GM23338 (cell line): ENCODE measurements at regions not wholly inside any gene's neighbourhood (a gene's known extent, or its start where the extent isn't known, plus 50 kb on each side); places are given as distances from the start of the nearest gene placed in this dataset.

Experiments
- ATAC-seq: fragments of 200-7000 bp; cut with Tn5 transposase; 3 replicates; pipeline ENCODE4 v1.9.1; 2020
- DNase-seq: peaks from one replicate; pipeline ENCODE4 v3.0.0-alpha.2; 2015; ENCODE audit warnings: low spot score
- H2AFZ ChIP-seq: fragments of 200-600 bp; sonication (generic); 2 replicates; pipeline ENCODE4 v1.8.0; 2016; ENCODE audit warnings: antibody characterized with exemption, mild to moderate bottlenecking, moderate library complexity
- H3F3A ChIP-seq: fragments of 200-600 bp; sonication (generic); replicated peaks from 2 replicates; pipeline ENCODE4 v1.8.0; 2017; ENCODE audit warnings: antibody characterized with exemption, mixed run types, low read depth
- H3K27ac ChIP-seq: fragments of 200-600 bp; sonication (generic); 2 replicates; pipeline ENCODE4 v1.6.1; 2016; ENCODE audit warnings: low read depth
- H3K27me3 ChIP-seq: fragments of 200-600 bp; sonication (generic); 2 replicates; pipeline ENCODE4 v1.8.0; 2016; ENCODE audit warnings: mild to moderate bottlenecking, mixed run types, moderate library complexity; ENCODE audit not compliant: insufficient read depth
- H3K36me3 ChIP-seq: fragments of 200-600 bp; sonication (generic); 2 replicates; pipeline ENCODE4 v1.8.0; 2016; ENCODE audit warnings: mild to moderate bottlenecking; ENCODE audit not compliant: insufficient read depth
- H3K4me1 ChIP-seq: fragments of 200-600 bp; sonication (generic); 2 replicates; pipeline ENCODE4 v1.8.0; 2016; ENCODE audit warnings: mild to moderate bottlenecking, moderate library complexity; ENCODE audit not compliant: insufficient read depth
- H3K4me2 ChIP-seq: fragments of 200-600 bp; sonication (generic); 2 replicates; pipeline ENCODE4 v1.7.1; 2017; ENCODE audit warnings: mixed run types
- H3K4me3 ChIP-seq: fragments of 200-600 bp; sonication (generic); 2 replicates; pipeline ENCODE4 v1.6.1; 2016; ENCODE audit warnings: mixed run types
- H3K79me2 ChIP-seq: fragments of 200-600 bp; sonication (generic); replicated peaks from 2 replicates; pipeline ENCODE4 v1.8.0; 2017; ENCODE audit warnings: mild to moderate bottlenecking; ENCODE audit not compliant: insufficient read depth
- H3K9me2 ChIP-seq: fragments of 200-600 bp; sonication (generic); 2 replicates; pipeline ENCODE4 v1.8.0; 2017; ENCODE audit not compliant: insufficient read depth
- H4K20me1 ChIP-seq: fragments of 200-600 bp; sonication (generic); replicated peaks from 2 replicates; pipeline ENCODE4 v1.8.0; 2017; ENCODE audit warnings: mild to moderate bottlenecking; ENCODE audit not compliant: insufficient read depth
- H3K27ac Mint-ChIP-seq: 2 replicates; pipeline ENCODE4 v1.8.0; 2020; ENCODE audit warnings: inconsistent platforms, mild to moderate bottlenecking, moderate library complexity, mixed read lengths
- H3K27me3 Mint-ChIP-seq: 3 replicates; pipeline ENCODE4 v1.8.0; 2022; ENCODE audit warnings: low read depth, mild to moderate bottlenecking, moderate library complexity, mixed read lengths, inconsistent platforms; ENCODE audit not compliant: insufficient read depth, poor library complexity
- H3K36me3 Mint-ChIP-seq: 3 replicates; pipeline ENCODE4 v1.8.0; 2021; ENCODE audit warnings: low read depth, mild to moderate bottlenecking, inconsistent platforms, moderate library complexity, mixed read lengths
- H3K4me1 Mint-ChIP-seq: 3 replicates; pipeline ENCODE4 v1.8.0; 2020; ENCODE audit warnings: mild to moderate bottlenecking, inconsistent platforms, mixed read lengths
- H3K4me3 Mint-ChIP-seq: 3 replicates; pipeline ENCODE4 v1.8.0; 2021; ENCODE audit warnings: moderate library complexity, mild to moderate bottlenecking, inconsistent platforms, mixed read lengths
- H3K9me3 Mint-ChIP-seq: 3 replicates; pipeline ENCODE4 v1.8.0; 2020; ENCODE audit warnings: moderate library complexity, mild to moderate bottlenecking, inconsistent platforms, mixed read lengths
- EZH2 ChIP-seq: fragments of 200-600 bp; sonication (generic); IDR thresholded peaks from one replicate; pipeline ENCODE4 v1.8.0; 2017; ENCODE audit warnings: antibody characterized with exemption, mild to moderate bottlenecking, low read depth; ENCODE audit not compliant: unreplicated experiment
- REST ChIP-seq: IDR thresholded peaks from one replicate; pipeline ENCODE4 v1.6.1; 2018; ENCODE audit warnings: antibody characterized with exemption; ENCODE audit not compliant: unreplicated experiment
- STAT1 ChIP-seq: IDR thresholded peaks from one replicate; pipeline ENCODE4 v1.6.1; 2016; ENCODE audit warnings: antibody characterized with exemption; ENCODE audit not compliant: unreplicated experiment
- ZNF114 ChIP-seq: fragments of 250-450 bp; sonication (Bioruptor Pico); IDR thresholded peaks from 2 replicates; pipeline ENCODE4 v1.5.0; 2020; ENCODE audit warnings: mild to moderate bottlenecking, moderate library complexity
- ZNF331 ChIP-seq: fragments of 250-450 bp; sonication (Bioruptor Pico); IDR thresholded peaks from 2 replicates; pipeline ENCODE4 v1.5.0; 2020; ENCODE audit warnings: low read depth, mild to moderate bottlenecking, moderate library complexity
- ZNF462 ChIP-seq: fragments of 250-450 bp; sonication (Bioruptor Pico); IDR thresholded peaks from 2 replicates; pipeline ENCODE4 v1.5.0; 2020; ENCODE audit warnings: mild to moderate bottlenecking, moderate library complexity

- Histone ChIP-seq H4K20me1 (no peaks in the 10 kb centered on the region), H3K36me3 (no peaks in the 10 kb centered on the region), H3K79me2 (no peaks in the 10 kb centered on the region), H2AFZ (no peak overlapping the region), H3K9me2 (no peaks in the 10 kb centered on the region), H3K4me3 (no peak overlapping the region), H3K4me2 (no peak overlapping the region), H3F3A (no peaks in the 10 kb centered on the region), H3K27me3 (no peaks in the 10 kb centered on the region), H3K4me1 (no peaks in the 10 kb centered on the region), H3K27ac (no peak overlapping the region)
- Mint-ChIP-seq H3K36me3 (no peaks in the 10 kb centered on the region), H3K27ac (no peak overlapping the region), H3K9me3 (no peaks in the 10 kb centered on the region), H3K27me3 (peaks cover 5% of the 10 kb centered on the region), H3K4me3 (no peak overlapping the region), H3K4me1 (peaks cover 8% of the 10 kb centered on the region; the same call in 2 of the 3 replicates)
- DNase-seq (no peak), ATAC-seq (no peak)
- TF ChIP-seq STAT1 (no peak), EZH2 (no peak), ZNF114 (CRISPR knock-in tag) (no peak), REST (no peak), ZNF462 (CRISPR knock-in tag) (no peak), ZNF331 (CRISPR knock-in tag) (no peak)
Measured at GRCh38 chr5:146944019-146944418, 65.5 kb upstream of the PPP2R2B start.
